ENCODE measurements at regions not wholly inside any gene's neighbourhood (a gene's known extent, or its start where the extent isn't known, plus 50 kb on each side); places are given as distances from the start of the nearest gene placed in this dataset.

DNA sequence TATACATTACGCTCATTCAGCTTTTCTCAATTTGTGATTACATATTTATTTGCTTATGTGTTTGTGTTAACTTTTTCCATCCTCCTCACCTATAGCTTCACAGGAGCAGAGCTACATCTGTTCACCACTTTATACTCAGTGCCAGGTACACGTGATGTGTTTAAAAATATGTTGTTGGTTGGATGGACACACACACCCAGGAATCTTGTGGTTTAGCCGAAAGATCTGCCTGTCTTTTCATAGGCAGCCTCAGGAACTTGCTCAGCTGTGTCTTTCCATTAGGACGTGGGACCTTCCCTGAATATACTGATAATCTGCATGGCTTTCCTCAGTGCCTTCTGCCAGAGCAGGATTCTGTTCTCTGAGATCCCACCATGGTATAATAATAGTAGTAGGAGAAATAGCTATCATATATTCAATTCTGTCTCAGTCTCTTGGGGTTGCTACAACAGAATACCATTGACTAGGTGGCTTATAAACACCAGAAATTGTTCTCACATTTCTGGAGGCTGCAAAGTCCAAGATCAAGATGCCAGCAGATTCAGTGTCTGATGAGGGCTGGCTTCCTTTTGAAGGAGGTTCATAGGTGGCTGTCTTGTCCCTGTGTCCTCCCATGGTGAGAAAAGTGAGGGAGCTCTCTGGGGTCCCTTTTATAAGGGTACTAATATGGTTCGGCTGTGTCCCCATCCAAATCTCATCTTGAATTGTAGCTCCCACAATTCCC, 50.0 kb upstream of the SOD3 start:
- H3K4me1 Mint-ChIP-seq = no peaks in the 10 kb centered on the region
- H3K4me3 Mint-ChIP-seq = no peak overlapping the region
- H3K36me3 Mint-ChIP-seq = no peaks in the 10 kb centered on the region
- H3K27ac Mint-ChIP-seq = no peak overlapping the region
- peaks cover 2% of the 10 kb centered on the region for H3K9me3 Mint-ChIP-seq
- H3K27me3 Mint-ChIP-seq = peaks cover 18% of the 10 kb centered on the region
- no peak for DNase-seq
